NCI-H1694 treated with DMSO at 0.1 percent for 48 hours (cell line): ENCODE measurements at regions not wholly inside any gene's neighbourhood (a gene's known extent, or its start where the extent isn't known, plus 50 kb on each side); places are given as distances from the start of the nearest gene placed in this dataset.

Experiments used
- DNase-seq: peaks from one replicate; lab custom pipeline; 2025; lab: John Stamatoyannopoulos, UW

DNA sequence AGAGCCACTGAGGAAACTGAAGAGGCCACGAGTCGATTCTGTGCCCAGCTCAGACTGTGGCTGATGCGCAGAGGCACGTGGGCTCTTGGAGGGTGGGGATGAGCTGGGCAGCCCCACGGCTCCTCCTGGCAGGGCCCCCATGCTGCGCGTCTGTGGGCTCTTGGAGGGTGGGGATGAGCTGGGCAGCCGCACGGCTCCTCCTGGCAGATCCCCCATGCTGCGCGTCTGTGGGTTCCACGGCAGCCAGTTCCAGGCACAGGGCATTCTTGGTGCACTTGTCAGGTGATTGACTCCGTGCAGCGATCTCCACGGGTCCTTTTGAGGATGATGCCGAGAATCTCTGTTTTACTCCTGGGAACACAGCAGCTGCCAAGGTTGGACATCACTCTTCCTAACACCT is 138.1 kb upstream of the ZNF236 start:
- no peak for DNase-seq

DNA sequence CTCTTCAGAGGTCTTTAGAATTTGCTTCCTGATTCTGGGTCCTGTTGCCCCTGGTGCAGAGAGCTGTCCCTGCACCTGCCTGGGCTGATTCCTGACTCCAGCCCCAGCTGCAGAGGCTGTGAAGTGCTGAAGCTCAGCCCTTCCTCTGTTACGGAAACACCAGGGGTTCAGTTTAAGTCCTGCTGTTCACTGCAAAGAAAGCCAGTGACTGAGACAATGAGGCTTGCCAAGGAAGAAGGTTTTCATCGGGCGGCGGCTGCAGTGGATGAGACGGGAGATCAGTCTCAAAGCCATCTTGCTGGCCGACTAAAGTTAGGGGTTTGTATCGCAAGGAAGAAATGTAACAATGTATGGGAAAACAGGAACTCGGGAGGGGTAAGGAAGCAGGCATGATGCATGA is 142.4 kb upstream of the ZNF236 start:
- no peak for DNase-seq

DNA sequence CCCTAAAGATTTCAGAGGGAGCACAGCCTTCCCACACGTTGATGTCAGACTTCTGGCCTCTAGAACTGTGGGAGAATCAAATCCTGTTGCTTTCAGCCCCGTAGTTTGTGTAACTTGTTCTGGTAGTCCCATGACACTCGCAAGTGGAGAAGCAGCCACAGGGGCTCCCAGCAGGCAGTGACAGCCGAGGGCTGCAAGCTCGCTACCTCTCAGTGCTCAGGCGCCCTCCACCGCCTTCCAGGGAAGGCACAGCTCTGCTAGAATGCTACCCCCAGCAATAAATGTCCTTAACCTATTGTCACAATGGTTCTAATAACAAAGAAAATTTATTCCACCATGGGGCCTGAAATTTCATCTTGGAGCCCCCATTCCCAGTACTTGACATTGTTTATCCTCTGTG is 143.1 kb upstream of the ZNF236 start:
- DNase-seq, result no peak

DNA sequence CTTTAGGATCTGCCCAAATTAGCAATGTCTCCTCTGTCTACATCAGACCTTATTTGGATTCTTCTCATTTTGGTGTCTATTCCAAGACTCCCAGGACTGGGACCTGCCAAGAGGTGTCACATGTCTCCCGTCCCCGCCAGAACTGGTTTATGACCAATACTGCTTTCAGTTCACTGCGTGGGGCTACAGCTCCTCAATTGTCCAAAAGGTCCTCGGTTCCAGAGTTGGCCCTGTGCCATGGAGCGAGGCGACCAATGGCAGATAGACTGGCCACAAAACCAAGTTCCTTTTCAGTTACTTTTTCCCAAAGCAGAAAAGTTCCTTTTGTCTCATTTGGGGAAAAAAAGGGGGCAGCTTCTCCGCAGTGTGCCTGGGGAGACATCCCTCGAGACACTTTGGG is 144.1 kb upstream of the ZNF236 start:
- no peak for DNase-seq

DNA sequence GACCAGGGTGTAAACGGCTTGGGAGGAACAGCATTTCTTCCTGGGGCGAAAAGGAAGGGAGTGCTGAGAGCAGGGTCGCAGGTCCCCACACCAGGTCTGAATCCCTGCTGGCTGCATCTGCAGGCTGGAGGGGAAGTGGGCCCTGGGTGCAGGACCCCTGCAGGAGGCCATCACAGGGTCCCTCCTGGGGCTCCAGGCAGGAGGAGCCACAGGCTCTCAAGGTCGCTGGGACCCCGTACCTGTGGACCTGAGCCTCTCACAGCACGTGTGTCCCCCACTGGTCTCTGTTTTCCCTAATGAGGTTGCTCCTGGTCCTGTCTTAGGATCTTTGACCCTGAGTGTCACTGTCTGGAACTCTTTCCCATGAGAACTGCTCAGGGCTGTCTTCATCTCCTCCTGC is 147.8 kb upstream of the ZNF236 start:
- no peak for DNase-seq

DNA sequence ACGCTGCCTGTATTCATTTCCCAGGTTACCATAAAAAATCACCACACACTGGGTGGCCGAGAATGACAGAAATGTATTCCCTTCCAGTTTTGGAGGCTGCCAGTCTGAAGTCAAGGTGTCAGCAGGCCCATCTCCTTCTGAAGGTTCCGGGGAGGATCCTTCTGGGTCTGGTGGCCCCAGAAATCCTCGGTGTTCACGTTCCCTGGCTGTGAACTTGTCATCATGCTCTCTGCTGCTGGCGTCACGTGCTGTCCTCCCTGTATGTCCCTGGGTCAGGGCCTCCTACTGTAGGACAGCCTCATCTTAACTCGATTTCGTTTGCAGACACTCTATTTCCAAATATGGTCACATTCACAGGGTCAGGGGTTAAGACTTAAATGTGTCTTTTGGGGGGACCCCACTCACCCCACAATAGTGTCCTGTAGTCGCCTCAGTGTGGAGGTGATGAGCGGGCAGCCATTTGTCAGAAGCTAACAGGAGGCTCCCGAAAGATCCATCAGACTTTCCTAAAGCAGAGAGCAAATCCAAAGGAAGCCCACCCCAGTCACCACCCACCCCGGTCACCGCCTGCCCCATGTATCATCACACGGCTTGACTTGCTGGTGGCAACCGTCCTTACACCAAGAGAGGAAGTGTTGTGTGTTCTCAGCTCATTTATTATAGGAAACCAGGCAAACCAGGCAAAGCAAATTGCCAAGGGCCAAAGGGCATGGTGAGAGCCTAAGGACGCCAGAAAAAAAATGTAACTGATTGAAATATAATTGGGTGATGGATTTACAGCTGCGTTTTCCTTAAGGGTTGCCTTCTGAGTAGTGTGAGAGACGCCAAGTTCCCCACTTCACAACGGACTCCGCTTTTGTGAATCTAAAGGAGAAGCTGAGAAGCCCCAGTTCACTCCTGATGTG is 148.8 kb upstream of the ZNF236 start:
- no peak for DNase-seq

DNA sequence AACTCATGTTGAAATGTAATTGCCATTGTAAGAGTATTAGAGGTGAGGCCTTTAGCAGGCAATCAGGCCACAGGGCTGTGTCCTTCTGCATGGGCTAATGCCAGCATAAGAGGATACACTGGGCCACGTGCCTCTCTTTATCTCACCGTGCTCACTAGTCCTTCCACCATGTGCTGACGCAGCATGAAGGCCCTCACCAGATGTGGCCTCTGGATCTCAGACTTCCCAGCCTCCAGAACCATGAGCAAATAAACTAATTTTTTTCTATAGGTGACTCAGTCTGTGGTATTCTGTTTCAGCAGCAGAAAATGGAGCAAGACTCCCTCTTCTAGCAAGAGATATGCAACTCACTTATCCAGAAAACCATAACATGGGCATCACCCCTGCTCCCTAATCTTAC is 149.7 kb upstream of the ZNF236 start:
- DNase-seq, result no peak

DNA sequence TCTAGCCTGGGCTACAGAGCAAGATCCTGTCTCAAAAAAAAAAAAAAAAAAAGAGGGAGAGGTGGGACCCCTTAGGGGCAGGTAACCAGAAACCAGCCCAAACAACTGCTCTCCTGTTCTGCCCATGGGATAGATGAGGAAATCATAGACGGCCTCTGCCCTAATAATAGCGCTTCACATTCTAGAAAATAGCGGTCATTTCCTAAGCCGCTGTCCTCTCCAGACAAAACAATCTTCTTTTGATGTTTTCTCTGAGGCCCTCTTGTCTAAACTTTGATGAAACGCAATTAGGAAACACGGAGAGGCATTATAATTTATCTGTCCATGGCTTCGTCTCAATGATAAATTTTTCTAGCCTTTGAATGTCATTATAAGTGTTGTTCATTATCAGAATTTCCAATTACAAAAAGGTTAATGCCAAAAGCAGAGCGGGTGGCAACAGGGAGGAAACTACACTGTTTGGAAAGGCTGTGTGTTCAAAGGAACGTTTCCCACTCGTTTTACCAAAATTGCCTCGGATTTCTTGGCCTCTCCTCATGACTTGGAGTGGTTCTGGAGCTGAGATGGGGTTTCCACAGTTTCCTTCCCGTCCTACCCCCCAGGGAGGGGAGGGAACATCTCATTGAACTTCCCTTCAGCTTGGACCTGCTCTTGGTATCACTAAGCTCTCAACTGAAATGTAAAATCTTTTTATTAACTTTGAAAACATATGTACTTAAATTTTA is 151.6 kb upstream of the ZNF236 start:
- DNase-seq, result no peak

DNA sequence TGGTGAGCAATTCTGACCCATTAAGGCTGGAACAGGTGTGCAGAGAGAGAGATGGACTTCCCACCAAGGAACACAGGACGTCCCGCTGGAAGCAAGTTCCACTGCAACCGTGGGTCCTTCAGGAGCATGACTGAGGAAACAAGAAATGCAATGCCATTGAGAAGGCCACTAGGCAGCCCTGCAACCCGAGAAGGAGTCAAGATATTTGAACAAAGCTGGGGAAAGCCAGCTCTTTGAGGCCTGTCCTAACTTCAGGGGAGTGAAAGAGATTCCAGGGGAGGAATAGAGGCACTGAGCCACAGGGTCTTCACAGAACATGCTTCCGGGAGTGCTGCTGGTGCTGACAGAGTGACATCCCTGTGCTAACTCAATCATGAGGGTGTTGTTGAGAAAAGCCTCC is 153.8 kb upstream of the ZNF236 start:
- no peak for DNase-seq

DNA sequence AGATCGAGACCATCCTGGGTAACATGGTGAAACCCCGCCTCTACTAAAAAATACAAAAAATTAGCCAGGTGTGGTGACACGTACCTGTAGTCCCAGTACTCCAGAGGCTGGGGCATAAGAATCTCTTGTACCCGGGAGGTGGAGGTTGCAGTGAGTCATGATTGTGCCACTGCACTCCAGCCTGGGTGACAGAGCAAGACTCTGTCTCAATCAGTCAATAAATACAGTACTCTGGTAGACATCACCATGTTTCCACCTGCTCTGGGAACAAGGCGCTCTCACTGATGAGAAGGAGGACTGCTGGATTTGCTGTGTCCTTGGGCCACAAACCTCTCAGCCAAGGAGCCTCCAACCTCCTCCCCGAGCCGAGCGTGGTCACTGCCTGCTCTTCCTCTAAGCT is 154.2 kb upstream of the ZNF236 start:
- no peak for DNase-seq

DNA sequence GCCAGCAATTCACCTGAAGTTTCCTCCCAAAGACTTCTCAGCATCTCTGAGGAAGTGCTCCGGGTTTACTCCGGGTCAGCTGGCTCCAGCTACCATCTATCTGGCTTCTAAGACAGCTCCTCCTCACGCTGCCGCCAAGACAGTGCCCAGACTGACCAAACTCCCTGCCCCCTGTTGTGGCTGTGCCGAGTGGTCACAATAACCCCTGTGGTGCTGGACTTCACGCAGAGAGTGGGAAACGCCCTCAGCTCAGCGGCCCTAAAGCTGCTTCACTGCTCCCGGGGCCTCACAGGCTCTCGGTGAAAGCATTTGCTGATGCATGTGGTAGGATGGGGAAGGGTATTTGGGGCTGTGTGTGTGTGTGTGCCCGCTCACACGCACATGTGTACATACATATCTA is 154.8 kb upstream of the ZNF236 start:
- no peak for DNase-seq

DNA sequence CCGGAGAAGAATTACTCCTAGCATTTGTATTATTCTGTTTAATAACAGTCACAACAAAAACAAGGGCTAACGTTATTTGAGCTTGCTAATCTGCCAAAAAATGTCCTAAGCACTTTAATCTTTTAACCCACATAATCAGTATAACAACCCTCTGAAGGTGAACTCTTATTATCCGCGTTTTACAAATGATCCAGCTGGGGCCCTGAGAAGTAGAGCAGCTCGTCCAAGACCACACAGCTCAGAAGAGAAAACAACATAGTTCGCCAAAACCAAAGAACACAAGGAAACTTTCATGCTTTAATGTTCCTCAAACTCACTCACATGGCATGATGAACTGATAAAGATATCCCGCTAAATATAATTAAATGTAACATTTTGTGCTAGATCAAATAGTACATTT is 159.7 kb upstream of the ZNF236 start:
- no peak for DNase-seq

DNA sequence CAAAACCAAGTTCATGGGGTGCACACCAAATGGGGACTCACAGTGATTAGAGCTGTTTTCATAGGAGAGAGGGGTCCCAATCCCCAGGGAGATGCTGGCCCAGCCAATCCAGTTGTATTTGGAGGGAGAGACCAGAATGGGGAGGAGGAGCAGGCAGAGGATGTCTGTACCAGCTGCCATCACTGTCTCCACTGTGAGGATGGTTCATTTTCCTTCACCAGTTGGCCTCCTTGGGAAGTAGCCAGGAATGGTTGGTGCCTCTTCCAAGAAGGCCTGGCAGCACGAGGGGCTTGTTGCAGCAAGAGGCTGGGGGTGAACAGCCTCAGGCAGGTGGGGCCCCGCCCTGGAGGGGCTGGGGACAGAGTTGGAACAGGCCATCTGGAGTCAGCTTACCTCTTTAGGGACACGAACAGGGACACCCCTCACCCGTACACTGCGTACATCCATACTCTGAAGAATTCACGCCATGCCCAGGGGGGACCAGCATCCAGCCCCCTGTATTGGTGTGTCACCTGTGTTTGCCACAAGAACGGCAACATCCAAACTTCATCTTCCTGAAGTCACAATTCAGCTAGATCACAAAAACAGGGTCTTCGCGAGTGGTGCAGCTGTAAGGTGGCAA is 161.7 kb upstream of the ZNF236 start:
- DNase-seq, result no peak

DNA sequence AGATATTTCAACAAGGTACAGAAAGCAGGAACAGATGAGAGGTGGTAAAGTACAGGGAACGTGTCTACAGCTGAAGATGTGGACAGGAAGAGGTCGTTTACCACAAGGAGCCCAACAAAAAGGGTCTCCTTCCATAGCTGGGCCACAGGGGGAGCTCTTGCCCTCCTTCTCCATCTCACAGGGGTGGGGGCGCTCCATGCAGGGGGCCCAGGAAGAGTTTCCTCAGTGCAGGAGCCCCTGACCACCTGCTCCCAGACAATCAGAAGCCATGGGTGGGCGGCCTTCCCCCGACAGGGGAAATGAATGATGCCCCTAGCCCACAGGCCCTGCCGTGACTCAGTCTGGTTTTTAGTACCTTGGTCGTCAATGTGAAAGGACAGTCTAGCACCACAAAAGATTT is 163.6 kb upstream of the ZNF516 start:
- no peak for DNase-seq

DNA sequence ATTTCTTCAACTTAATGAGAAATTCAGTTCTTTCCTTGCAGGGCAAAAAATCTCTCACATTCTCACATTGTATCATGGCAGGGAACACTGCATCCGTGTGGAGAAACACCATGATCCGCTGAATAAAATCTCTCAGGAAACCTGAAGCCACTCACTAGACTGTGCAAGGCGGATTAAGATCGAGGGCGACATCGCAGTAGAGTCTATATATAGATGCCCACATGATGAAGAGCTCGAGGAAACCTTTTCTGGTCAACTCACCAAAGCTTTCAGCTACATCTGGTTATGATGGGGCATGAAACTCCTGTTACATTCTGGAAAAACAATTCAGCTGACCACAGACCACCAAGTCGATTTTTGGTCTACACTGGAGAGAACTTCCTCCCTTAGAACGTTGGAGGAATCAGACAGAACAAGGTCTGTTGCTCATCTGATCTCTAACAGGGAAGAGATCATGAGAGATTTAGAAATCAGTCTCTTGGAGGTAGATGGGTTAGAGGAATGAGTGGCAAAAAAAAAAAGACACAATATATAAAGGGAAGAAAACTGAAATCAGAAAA is 162.9 kb upstream of the ZNF516 start:
- no peak for DNase-seq

DNA sequence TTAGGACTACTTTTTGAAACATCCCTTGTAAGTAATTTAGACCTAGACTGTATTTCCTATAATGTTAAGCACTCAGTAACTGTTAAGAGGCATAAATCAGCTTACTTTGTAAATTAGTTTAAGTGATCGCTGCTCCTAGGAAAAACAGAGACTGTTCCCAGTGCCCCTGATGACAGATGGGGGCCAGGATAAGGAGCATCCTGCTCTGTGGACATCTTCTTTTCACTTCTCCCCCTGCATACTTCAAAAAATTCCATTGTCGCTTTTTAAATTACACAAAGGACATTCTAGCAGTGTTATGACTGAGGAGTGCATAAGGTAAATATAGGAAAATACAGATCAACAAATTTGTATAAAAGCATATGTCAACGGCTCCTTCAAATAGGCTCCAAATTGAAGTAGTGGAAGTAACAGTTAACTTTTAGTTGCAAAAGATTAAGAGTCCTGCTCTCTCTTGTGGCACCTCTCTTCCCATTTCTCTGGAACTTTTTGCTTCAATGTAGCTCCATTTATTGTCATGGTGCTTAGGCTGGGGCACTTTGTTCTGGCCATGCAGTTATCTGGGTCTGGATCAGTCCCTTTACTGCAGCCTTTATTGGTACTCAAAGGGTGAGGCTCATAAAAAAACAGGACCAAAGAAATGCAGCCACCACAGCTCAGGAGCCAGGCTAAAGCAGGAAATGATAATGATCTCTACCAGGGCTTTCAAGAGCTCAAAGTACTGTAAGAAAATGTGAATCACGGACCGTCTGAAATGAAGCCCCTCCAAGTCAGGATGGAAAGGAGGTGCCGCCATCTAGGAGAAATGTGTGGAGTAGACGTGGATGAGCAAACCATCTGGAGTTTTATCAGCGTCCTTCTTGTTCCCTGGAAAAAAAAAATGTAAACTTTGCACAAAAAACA is 162.1 kb upstream of the ZNF516 start:
- no peak for DNase-seq

DNA sequence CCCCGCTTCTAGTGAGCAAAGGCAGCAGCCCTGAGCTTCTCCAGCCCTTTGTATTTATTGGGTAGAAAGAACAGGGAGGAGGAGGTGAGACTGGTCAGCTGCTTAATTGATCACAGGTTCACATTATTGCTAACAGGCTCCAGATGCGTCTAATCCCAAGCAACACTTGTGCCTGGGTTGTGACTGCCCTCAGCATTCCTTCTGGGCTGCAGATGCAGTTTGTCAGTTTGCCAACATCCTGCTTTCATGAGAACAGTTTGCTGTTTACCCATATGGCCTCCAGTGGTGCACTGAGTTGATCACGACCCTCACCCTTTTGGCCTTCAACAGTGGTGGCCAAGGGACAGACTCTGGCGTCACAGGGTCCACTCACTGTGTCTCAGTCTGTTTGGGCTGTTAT is 159.5 kb upstream of the ZNF516 start:
- no peak for DNase-seq

DNA sequence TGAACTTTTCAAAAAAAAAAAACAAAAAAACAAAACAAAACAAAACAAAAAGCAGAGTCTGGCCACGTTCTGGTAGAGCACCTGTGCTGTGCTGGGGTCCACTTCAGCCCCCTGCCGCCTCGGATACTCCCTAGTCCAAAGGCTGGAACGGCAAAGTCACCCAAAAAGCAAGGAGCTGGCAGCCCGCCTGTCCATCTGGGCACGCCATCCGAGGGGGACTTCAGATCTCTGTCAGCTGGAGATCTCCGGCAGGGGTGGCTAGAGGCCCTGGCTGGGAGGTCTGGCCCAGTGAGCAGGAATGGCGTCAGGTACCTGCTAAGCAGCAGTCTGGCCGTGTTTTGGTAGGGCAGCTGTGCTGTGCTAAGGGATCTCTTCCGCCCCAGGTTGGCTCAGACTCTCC is 152.3 kb upstream of the ZNF516 start:
- no peak for DNase-seq

DNA sequence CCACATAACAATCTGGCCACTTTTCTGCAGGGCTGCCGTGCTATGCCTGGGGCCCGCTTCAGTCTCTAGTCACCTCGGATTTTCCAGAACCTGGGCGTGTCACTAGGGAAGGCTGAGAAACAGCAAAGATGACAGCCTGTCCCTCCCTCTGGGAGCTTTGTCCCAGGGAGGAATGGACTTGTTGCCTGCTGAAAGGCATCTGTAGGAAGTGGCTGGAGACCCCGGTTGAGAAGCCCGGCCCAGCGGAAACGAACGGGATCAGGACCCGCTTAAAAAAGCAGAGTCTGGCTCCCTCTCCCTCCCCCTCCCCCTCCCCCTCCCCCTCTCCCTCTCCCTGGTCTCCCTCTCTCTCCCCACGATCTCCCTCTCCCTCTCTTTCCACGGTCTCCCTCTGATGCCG is 149.5 kb upstream of the ZNF516 start:
- no peak for DNase-seq

DNA sequence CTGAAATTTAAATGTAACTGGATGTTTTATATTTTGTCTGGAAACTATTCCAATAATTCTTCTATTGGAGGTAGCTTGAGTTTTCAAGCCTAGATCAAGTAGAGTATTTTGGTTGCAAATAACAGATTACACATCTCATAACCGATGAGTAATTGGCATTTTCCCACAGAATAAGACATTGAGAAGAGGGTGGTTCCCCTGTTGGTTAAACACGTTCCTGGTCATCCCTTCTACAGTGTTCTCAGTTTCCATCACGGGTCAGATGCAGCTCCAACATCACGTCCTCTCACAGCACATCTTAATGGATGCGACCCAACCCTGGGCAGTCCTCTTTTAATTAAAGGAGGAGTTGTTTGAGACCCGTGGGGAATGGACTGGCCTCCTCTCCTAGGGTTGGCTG is 149.0 kb upstream of the ZNF516 start:
- no peak for DNase-seq

DNA sequence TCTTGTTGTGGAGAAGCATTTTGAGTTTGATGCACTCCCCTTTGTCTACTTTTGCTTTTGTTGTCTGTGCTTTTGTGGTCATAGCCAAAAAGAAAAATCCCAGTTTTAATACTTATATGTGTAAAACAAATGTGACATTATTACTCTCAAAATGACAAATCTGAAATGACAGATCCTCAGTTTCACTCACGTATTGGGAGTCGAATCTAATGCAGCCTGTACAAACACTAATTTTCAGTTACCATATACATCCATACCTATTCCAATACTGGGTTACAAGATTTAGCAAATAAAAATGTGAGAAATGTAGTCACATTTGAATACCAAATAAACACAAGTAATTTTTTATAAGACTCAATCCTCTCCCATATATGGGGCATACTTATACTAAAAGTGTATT is 148.2 kb upstream of the ZNF516 start:
- no peak for DNase-seq

DNA sequence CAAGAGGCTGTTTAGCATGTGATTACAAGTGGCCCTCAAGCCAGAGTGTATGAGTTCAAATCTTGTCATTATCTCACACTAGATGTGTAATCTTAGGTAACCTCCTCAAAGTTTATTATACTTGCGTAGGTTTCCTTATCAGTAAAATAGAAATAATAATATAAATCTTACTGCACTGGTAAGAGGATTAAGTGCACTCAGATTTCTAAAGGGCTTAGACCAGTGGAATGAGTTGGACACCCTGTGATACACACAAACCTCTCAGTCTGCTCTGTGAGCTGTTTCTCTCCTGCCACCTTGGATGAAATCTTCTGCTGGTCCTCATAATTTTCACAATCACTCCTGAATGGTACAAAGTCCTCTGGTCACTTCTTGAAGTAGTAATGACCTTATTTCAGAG is 145.4 kb upstream of the ZNF516 start:
- no peak for DNase-seq
